Suprapubic skin (tissue), 4 donors: ENCODE measurements at regions not wholly inside any gene's neighbourhood (a gene's known extent, or its start where the extent isn't known, plus 50 kb on each side); places are given as distances from the start of the nearest gene placed in this dataset.
"Not testable (repeated sequence)": the region's sequence is repeated elsewhere in the genome, so short reads cannot be mapped to it uniquely, and the experiment has no call there.

Experiments used
- DNase-seq, 2 donors: peaks; one replicate each; pipeline ENCODE4 v3.0.0-alpha.2; 2019; ENCODE audit warnings: low spot score in 2 of 2
- H3K27ac ChIP-seq: fragments of 200-600 bp; sonication (generic); one replicate; pipeline ENCODE4 v1.5.1; 2019
- H3K27me3 ChIP-seq: fragments of 200-600 bp; sonication (generic); one replicate; pipeline ENCODE4 v1.5.1; 2019
- H3K36me3 ChIP-seq: fragments of 200-600 bp; sonication (generic); one replicate; pipeline ENCODE4 v1.5.1; 2019
- H3K4me1 ChIP-seq: fragments of 200-600 bp; sonication (generic); one replicate; pipeline ENCODE4 v1.5.1; 2019
- H3K4me3 ChIP-seq: fragments of 200-600 bp; sonication (generic); one replicate; pipeline ENCODE4 v1.5.1; 2019; ENCODE audit warnings: mild to moderate bottlenecking
- H3K9me3 ChIP-seq: fragments of 200-600 bp; sonication (generic); one replicate; pipeline ENCODE4 v1.5.1; 2019
- EP300 ChIP-seq: sonication (generic); formaldehyde crosslinking; IDR thresholded peaks from one replicate; pipeline ENCODE4 v1.6.1; 2017; ENCODE audit warnings: antibody characterized with exemption
- POLR2A ChIP-seq, 2 donors: fragments of 450-650 bp; IDR thresholded peaks; one replicate each; pipeline ENCODE4 v1.6.1; 2017; ENCODE audit warnings: antibody characterized with exemption in 2 of 2, mild to moderate bottlenecking in 2 of 2, moderate library complexity in 2 of 2
- POLR2AphosphoS5 ChIP-seq, 3 donors: sonication (generic); formaldehyde crosslinking; IDR thresholded peaks; one replicate each; pipeline ENCODE4 v1.6.1; 2017; ENCODE audit warnings: antibody characterized with exemption in 3 of 3
- WGBS: methylation state at CpG from one replicate; pipeline ENCODE4 v1.1.5; 2018; 5-methylcytosine and 5-hydroxymethylcytosine counted together
- TF ChIP-seq, protein P1 (sequence below), 2 donors: fragments of 200-600 bp in 1 of 2; fragments of 450-650 bp in 1 of 2; sonication (generic) in 1 of 2; IDR thresholded peaks; one replicate each; pipeline ENCODE4 v1.5.1; 2016 to 2019; ENCODE audit warnings: antibody characterized with exemption in 2 of 2, mild to moderate bottlenecking in 1 of 2, moderate library complexity in 1 of 2

DNA sequence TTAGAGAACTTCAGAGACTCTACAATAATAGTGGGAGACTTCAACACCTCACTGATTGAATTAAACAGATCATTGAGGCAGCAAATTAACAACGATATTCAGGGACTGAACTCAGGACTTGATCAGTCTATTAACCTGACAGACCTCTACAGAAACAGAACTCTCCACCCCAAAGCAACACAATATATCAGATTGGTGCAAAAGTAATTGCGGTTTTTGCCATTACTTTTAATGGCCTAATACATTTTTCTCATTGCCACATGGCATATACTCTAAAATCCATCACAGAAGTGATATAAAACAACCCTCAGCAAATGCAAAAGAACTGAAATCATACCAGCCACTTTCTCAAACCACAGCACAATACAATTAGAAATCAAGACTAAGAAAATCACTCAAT is 298.1 kb upstream of the SGO1 start:
- 83% methylated on average over 2 of the region's 2 CpGs for WGBS
- DNase-seq: no peak
- peaks cover 5% of the 10 kb centered on the region for H3K9me3 ChIP-seq

DNA sequence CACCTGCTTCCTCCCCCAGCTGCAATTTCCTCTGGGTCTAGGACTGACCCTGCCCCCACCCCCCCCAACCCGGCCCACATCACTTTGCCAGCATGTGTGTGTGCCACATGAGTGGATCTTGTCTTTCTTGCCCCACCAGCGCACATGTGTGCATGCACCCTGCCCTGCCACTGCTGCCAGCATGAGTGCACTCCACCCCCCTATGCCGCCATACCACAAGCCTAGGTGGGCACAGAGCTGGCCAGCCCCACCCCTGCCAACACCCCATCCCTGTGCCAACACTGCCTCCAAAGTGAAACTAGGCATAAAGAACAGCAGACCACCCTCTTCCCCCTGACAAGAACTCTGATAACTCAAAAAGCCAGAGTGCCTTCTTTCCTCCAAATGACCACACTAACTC is 296.3 kb upstream of the SGO1 start:
- 89% methylated on average over 3 of the region's 3 CpGs for WGBS
- Histone ChIP-seq H3K27ac (no peak overlapping the region), H3K4me1 (no peaks in the 10 kb centered on the region), H3K9me3 (peaks cover 5% of the 10 kb centered on the region), H3K4me3 (no peak overlapping the region), H3K36me3 (no peaks in the 10 kb centered on the region), H3K27me3 (no peaks in the 10 kb centered on the region)
- no peak for DNase-seq
- TF ChIP-seq POLR2AphosphoS5 (IDR thresholded peaks at IDR 0.05) (no peak), POLR2A (IDR thresholded peaks at IDR 0.05) (no peak), EP300 (no peak)
- TF ChIP-seq, protein P1, sequence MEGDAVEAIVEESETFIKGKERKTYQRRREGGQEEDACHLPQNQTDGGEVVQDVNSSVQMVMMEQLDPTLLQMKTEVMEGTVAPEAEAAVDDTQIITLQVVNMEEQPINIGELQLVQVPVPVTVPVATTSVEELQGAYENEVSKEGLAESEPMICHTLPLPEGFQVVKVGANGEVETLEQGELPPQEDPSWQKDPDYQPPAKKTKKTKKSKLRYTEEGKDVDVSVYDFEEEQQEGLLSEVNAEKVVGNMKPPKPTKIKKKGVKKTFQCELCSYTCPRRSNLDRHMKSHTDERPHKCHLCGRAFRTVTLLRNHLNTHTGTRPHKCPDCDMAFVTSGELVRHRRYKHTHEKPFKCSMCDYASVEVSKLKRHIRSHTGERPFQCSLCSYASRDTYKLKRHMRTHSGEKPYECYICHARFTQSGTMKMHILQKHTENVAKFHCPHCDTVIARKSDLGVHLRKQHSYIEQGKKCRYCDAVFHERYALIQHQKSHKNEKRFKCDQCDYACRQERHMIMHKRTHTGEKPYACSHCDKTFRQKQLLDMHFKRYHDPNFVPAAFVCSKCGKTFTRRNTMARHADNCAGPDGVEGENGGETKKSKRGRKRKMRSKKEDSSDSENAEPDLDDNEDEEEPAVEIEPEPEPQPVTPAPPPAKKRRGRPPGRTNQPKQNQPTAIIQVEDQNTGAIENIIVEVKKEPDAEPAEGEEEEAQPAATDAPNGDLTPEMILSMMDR (IDR thresholded peaks at IDR 0.05): no peak

More for the DNA sequence above, 298.1 kb upstream of the SGO1 start:
- no peaks in the 10 kb centered on the region for H3K36me3 ChIP-seq
- TF ChIP-seq POLR2AphosphoS5 (IDR thresholded peaks at IDR 0.05): no peak
- no peak for TF ChIP-seq POLR2A (IDR thresholded peaks at IDR 0.05)
- TF ChIP-seq, protein P1 (IDR thresholded peaks at IDR 0.05): no peak
- TF ChIP-seq EP300: no peak
- H3K27me3 ChIP-seq: no peaks in the 10 kb centered on the region
- no peak overlapping the region for H3K27ac ChIP-seq
- H3K4me1 ChIP-seq: no peaks in the 10 kb centered on the region
- H3K4me3 ChIP-seq: no peak overlapping the region

DNA sequence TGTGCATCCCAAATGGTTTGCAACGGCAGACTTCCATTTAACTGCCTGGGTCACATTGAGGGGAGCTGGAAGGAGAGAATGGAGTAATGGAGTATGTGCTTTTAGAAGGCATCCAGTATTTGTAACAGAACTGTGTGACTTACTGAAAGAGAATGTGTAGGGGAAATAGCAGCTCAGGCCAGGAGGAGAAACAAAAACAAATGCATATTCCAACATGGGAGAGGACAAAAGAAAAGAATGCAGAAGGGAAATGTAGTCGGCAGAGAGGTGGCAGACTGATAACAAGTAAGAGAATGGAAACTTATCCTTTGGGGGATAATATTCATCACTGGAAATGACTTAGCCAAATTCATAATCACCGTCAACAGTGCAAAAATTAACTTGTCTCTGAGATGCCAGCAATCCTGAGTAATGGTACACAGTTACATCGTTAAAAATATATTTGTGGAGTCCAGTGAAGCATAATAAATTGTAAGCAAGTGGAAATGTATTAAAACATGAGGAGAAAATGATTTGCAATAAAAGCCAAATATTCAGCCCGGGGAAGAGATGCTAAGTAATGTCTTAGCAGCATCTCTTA is 294.9 kb upstream of the SGO1 start:
- TF ChIP-seq, protein P1 (IDR thresholded peaks at IDR 0.05): no peak
- TF ChIP-seq EP300: no peak
- TF ChIP-seq POLR2AphosphoS5 (IDR thresholded peaks at IDR 0.05): no peak
- no peak for TF ChIP-seq POLR2A (IDR thresholded peaks at IDR 0.05)
- Histone ChIP-seq H3K4me3 (no peak overlapping the region), H3K27ac (no peak overlapping the region), H3K9me3 (peaks cover 5% of the 10 kb centered on the region), H3K36me3 (no peaks in the 10 kb centered on the region), H3K4me1 (no peaks in the 10 kb centered on the region), H3K27me3 (no peaks in the 10 kb centered on the region)
- no peak for DNase-seq
- WGBS: 48% methylated on average over 5 of the region's 5 CpGs

DNA sequence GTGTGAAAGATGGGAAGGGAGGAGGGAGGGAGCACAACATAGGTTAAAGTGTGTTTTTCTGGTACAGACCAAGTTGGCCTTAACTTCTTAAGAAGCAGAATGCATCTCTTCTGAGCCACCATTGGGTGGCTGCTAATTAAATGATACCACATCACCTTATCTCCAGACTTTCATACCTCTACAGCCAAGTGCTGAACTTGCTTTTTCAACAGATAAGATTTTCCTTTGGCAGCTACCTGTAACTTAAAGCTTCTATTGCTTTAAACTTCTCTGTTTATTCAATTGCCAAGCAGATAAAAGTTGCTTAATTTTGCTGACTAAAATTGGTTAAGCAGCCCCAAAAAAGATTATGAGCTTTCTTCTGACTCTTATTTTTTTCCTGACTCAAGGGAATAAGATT is 292.4 kb upstream of the SGO1 start:
- Histone ChIP-seq H3K27ac (no peak overlapping the region), H3K36me3 (no peaks in the 10 kb centered on the region), H3K27me3 (no peaks in the 10 kb centered on the region), H3K9me3 (peaks cover 1% of the 10 kb centered on the region), H3K4me3 (no peak overlapping the region), H3K4me1 (no peaks in the 10 kb centered on the region)
- DNase-seq: no peak
- TF ChIP-seq EP300 (no peak), POLR2A (IDR thresholded peaks at IDR 0.05) (no peak), POLR2AphosphoS5 (IDR thresholded peaks at IDR 0.05) (no peak)
- TF ChIP-seq, protein P1 (IDR thresholded peaks at IDR 0.05): no peak

DNA sequence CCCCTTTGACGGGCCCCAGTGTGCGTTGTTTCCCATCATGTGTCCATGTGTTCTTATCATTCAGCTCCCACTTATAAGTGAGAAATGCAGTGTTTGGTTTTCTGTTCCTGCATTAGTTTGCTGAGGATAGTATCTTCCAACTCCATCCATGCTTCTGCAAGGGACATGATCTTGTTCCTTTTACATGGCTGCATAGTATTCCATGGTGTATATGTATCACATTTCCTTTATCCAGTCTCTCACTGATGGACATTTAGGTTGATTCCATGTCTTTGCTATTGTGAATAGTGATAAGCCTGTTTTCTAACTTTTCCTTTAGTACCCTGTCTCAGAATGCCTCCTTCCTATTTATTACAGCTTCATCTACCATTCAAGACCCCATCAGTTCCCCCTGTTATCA is 278.2 kb upstream of the SGO1 start:
- WGBS: 94% methylated on average over 2 of the region's 2 CpGs
- H3K27ac ChIP-seq, H3K27me3 ChIP-seq, H3K36me3 ChIP-seq, H3K4me3 ChIP-seq, H3K9me3 ChIP-seq, DNase-seq, H3K4me1 ChIP-seq: not testable (repeated sequence)

DNA sequence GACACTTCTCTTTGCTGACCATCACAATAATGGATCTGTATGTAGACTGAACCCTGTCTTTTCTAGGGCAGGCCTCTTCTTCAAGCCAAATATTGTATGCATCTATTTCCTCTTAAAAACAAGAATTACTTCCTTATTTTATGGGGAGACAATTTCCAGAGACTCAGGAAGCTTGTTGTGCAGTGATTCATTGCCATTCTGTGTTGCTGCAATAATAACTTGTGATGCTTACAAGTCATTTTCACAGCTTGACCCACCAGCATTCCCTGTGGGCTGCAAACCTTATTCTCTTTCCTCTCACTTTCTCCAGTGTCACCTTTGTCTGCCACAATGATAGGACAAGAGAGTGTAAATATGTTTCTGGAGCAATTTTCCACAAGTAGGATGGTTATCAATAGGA is 276.7 kb upstream of the SGO1 start:
- Histone ChIP-seq H3K4me3 (no peak overlapping the region), H3K4me1 (no peaks in the 10 kb centered on the region), H3K9me3 (no peaks in the 10 kb centered on the region), H3K27me3 (no peaks in the 10 kb centered on the region), H3K27ac (no peak overlapping the region), H3K36me3 (no peaks in the 10 kb centered on the region)
- TF ChIP-seq POLR2A (IDR thresholded peaks at IDR 0.05) (no peak), POLR2AphosphoS5 (IDR thresholded peaks at IDR 0.05) (no peak), EP300 (no peak)
- TF ChIP-seq, protein P1 (IDR thresholded peaks at IDR 0.05): no peak
- no peak for DNase-seq
